ENCODE measurements at regions not wholly inside any gene's neighbourhood (a gene's known extent, or its start where the extent isn't known, plus 50 kb on each side); places are given as distances from the start of the nearest gene placed in this dataset.
"Not testable (repeated sequence)": the region's sequence is repeated elsewhere in the genome, so short reads cannot be mapped to it uniquely, and the experiment has no call there.

GRCh38 chr7:67304846-67305245 is 308.2 kb downstream of the TYW1 start:
- TF ChIP-seq CTCF (conservative IDR thresholded peaks at IDR 0.05; ENCODE audit: low read length); EZH2phosphoT487 (IDR thresholded peaks at IDR 0.05; ENCODE audit: borderline replicate concordance): not testable (repeated sequence)
